ENCODE measurements at regions not wholly inside any gene's neighbourhood (a gene's known extent, or its start where the extent isn't known, plus 50 kb on each side); places are given as distances from the start of the nearest gene placed in this dataset.
"Not testable (repeated sequence)": the region's sequence is repeated elsewhere in the genome, so short reads cannot be mapped to it uniquely, and the experiment has no call there.

GRCh38 chr11:69219991-69220390 lies 64.3 kb downstream of the SMIM38 start:
- Histone ChIP-seq H3K4me3 (no peak overlapping the region), H3K27me3 (no peaks in the 10 kb centered on the region), H3K27ac (no peak overlapping the region), H3K4me1 (no peaks in the 10 kb centered on the region), H3K9me3 (no peaks in the 10 kb centered on the region), H3K36me3 (no peaks in the 10 kb centered on the region)
- ATAC-seq (ENCODE audit: low FRiP score in 2 of 2) (no peak), DNase-seq (no peak)
- TF ChIP-seq, protein P1, sequence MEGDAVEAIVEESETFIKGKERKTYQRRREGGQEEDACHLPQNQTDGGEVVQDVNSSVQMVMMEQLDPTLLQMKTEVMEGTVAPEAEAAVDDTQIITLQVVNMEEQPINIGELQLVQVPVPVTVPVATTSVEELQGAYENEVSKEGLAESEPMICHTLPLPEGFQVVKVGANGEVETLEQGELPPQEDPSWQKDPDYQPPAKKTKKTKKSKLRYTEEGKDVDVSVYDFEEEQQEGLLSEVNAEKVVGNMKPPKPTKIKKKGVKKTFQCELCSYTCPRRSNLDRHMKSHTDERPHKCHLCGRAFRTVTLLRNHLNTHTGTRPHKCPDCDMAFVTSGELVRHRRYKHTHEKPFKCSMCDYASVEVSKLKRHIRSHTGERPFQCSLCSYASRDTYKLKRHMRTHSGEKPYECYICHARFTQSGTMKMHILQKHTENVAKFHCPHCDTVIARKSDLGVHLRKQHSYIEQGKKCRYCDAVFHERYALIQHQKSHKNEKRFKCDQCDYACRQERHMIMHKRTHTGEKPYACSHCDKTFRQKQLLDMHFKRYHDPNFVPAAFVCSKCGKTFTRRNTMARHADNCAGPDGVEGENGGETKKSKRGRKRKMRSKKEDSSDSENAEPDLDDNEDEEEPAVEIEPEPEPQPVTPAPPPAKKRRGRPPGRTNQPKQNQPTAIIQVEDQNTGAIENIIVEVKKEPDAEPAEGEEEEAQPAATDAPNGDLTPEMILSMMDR (IDR thresholded peaks at IDR 0.05) = no peak
- TF ChIP-seq POLR2A (IDR thresholded peaks at IDR 0.05) (no peak), POLR2AphosphoS5 (IDR thresholded peaks at IDR 0.05) (no peak), EP300 (IDR thresholded peaks at IDR 0.05) (no peak)
- WGBS, 2 donors = 67 to 70% methylated on average over 11 of the region's 11 CpGs

GRCh38 chr11:69220561-69221051 lies 64.9 kb downstream of the SMIM38 start:
- Histone ChIP-seq H3K36me3 (no peaks in the 10 kb centered on the region), H3K27me3 (no peaks in the 10 kb centered on the region), H3K27ac (no peak overlapping the region), H3K9me3 (no peaks in the 10 kb centered on the region), H3K4me1 (no peaks in the 10 kb centered on the region), H3K4me3 (no peak overlapping the region)
- DNase-seq (no peak), ATAC-seq (ENCODE audit: low FRiP score in 2 of 2) (no peak)
- no peak for TF ChIP-seq POLR2A (IDR thresholded peaks at IDR 0.05)
- TF ChIP-seq EP300 (IDR thresholded peaks at IDR 0.05) = no peak
- no peak for TF ChIP-seq POLR2AphosphoS5 (IDR thresholded peaks at IDR 0.05)
- TF ChIP-seq, protein P1 (IDR thresholded peaks at IDR 0.05) = no peak
- WGBS, 2 donors = 86 to 89% methylated on average over 10 to 13 of the region's 13 CpGs

DNA sequence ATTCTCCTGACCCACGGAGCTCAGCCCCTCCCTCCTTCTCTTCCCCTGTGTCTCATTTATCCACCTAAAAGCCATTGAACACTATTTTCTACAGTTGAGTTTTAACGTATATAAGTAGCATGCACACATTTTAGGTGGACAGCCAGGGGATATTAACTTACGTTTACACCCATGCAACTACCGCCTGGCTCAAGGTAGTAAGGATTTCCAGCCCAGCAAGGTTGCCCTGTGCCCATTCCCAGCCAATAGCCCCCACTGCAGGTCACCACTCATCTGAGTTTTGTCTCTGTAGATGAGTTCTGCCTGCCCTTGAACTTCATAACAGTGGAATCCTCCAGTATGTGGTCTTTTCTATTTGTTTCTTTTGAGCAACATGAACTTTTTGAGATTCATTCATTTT lies 65.4 kb downstream of the SMIM38 start:
- no peak for DNase-seq
- WGBS, 2 donors = 88 to 91% methylated on average over 4 of the region's 4 CpGs

DNA sequence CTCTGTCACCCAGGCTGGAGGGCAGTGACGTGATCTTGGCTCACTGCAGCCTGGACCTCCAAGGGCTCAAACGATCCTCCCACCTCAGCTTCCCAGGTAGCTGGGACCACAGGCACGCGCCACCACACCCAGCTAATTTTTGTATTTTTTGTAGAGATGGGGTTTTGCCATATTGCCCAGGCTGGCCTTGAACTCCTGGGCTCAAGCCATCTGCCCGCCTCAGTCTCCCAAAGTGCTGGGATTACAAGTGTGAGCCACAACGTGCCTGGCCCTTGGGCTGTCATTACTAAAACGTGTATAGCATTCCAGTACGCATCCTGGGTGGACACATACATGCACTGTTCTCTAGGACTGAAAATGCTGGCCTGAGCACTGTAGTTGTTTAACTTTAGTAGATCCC lies 65.9 kb downstream of the SMIM38 start:
- 93 to 98% methylated on average over 8 of the region's 8 CpGs for WGBS, 2 donors
- DNase-seq; H3K4me3 ChIP-seq; ATAC-seq (ENCODE audit: low FRiP score in 2 of 2); H3K27ac ChIP-seq; H3K4me1 ChIP-seq; H3K9me3 ChIP-seq; H3K27me3 ChIP-seq; H3K36me3 ChIP-seq: not testable (repeated sequence)

More for the DNA sequence above, 65.4 kb downstream of the SMIM38 start:
- no peaks in the 10 kb centered on the region for H3K9me3 ChIP-seq
- no peak overlapping the region for H3K27ac ChIP-seq
- no peaks in the 10 kb centered on the region for H3K36me3 ChIP-seq
- no peak overlapping the region for H3K4me3 ChIP-seq
- no peaks in the 10 kb centered on the region for H3K4me1 ChIP-seq
- TF ChIP-seq, protein P1 (IDR thresholded peaks at IDR 0.05) = no peak
- TF ChIP-seq EP300 (IDR thresholded peaks at IDR 0.05) (no peak), POLR2AphosphoS5 (IDR thresholded peaks at IDR 0.05) (no peak), POLR2A (IDR thresholded peaks at IDR 0.05) (no peak)
- no peak for ATAC-seq (ENCODE audit: low FRiP score in 2 of 2)
- H3K27me3 ChIP-seq = no peaks in the 10 kb centered on the region

GRCh38 chr11:69227271-69227670 lies 66.7 kb upstream of the MYEOV start:
- no peaks in the 10 kb centered on the region for H3K36me3 ChIP-seq
- DNase-seq (no peak), ATAC-seq (ENCODE audit: low FRiP score in 2 of 2) (no peak)
- no peaks in the 10 kb centered on the region for H3K27me3 ChIP-seq
- no peak overlapping the region for H3K27ac ChIP-seq
- no peak for TF ChIP-seq POLR2AphosphoS5 (IDR thresholded peaks at IDR 0.05)
- TF ChIP-seq, protein P1 (IDR thresholded peaks at IDR 0.05) = no peak
- no peak for TF ChIP-seq POLR2A (IDR thresholded peaks at IDR 0.05)
- no peak for TF ChIP-seq EP300 (IDR thresholded peaks at IDR 0.05)
- 87 to 89% methylated on average over 1 of the region's 1 CpG for WGBS, 2 donors
- no peak overlapping the region for H3K4me3 ChIP-seq
- no peaks in the 10 kb centered on the region for H3K9me3 ChIP-seq
- H3K4me1 ChIP-seq = no peaks in the 10 kb centered on the region
